ENCODE measurements at regions not wholly inside any gene's neighbourhood (a gene's known extent, or its start where the extent isn't known, plus 50 kb on each side); places are given as distances from the start of the nearest gene placed in this dataset.

GRCh38 chr17:27391427-27391826 is 64.8 kb upstream of the KSR1 start:
- H3K36me3 ChIP-seq (ENCODE audit: insufficient read depth, low read length) = no peaks in the 10 kb centered on the region
- H3K4me3 ChIP-seq (ENCODE audit: low read depth, low read length) = no peak overlapping the region
- H3K4me1 ChIP-seq (ENCODE audit: control insufficient read depth, insufficient read depth, low read length, unreplicated experiment) = no peaks in the 10 kb centered on the region
- no peaks in the 10 kb centered on the region for H3K79me2 ChIP-seq (ENCODE audit: control insufficient read depth, insufficient read depth, low read length, unreplicated experiment)
- H2AFZ ChIP-seq (ENCODE audit: low read length, unreplicated experiment) = no peak overlapping the region
- H3K27ac ChIP-seq (ENCODE audit: low read depth, low read length) = no peak overlapping the region
- peaks cover 20% of the 10 kb centered on the region; the same call in 1 of the 2 replicates for H3K27me3 ChIP-seq (ENCODE audit: insufficient read depth, low read length)

- H3K36me3 ChIP-seq (ENCODE audit: insufficient read depth, low read length) = no peaks in the 10 kb centered on the region
- no peaks in the 10 kb centered on the region for H3K4me1 ChIP-seq (ENCODE audit: control insufficient read depth, insufficient read depth, low read length, unreplicated experiment)
- H3K79me2 ChIP-seq (ENCODE audit: control insufficient read depth, insufficient read depth, low read length, unreplicated experiment) = no peaks in the 10 kb centered on the region
- H2AFZ ChIP-seq (ENCODE audit: low read length, unreplicated experiment) = no peak overlapping the region
- peaks cover 20% of the 10 kb centered on the region; the same call in 1 of the 2 replicates for H3K27me3 ChIP-seq (ENCODE audit: insufficient read depth, low read length)
- H3K27ac ChIP-seq (ENCODE audit: low read depth, low read length) = no peak overlapping the region
- no peak overlapping the region for H3K4me3 ChIP-seq (ENCODE audit: low read depth, low read length)
These were observed 60.2 kb upstream of the KSR1 start for GRCh38 chr17:27396045-27396444.

DNA sequence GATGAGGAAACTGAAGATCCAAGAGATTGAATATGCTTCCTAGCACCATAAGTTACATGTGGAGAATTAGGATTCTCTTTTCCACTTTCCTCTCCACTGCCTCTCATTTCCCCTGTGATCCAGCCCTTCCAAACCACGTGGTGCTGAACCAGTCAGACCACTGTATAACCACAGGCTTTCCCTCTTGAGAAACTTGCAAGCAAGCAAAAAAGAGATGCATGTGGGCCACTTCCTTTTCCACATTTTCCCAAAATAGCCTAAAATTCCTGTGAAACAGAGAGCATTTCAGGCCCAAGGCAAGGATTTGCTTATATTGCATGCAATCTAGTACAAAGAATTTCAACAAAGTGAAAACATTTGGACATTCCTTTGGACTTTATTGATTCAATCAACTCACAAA is 59.3 kb upstream of the KSR1 start:
- Histone ChIP-seq H3K27ac (ENCODE audit: low read depth, low read length) (no peak overlapping the region), H3K27me3 (ENCODE audit: insufficient read depth, low read length) (peaks cover 20% of the 10 kb centered on the region; the same call in 1 of the 2 replicates), H3K4me3 (ENCODE audit: low read depth, low read length) (no peak overlapping the region), H3K36me3 (ENCODE audit: insufficient read depth, low read length) (no peaks in the 10 kb centered on the region), H3K79me2 (ENCODE audit: control insufficient read depth, insufficient read depth, low read length, unreplicated experiment) (no peaks in the 10 kb centered on the region), H3K4me1 (ENCODE audit: control insufficient read depth, insufficient read depth, low read length, unreplicated experiment) (no peaks in the 10 kb centered on the region), H2AFZ (ENCODE audit: low read length, unreplicated experiment) (no peak overlapping the region)

DNA sequence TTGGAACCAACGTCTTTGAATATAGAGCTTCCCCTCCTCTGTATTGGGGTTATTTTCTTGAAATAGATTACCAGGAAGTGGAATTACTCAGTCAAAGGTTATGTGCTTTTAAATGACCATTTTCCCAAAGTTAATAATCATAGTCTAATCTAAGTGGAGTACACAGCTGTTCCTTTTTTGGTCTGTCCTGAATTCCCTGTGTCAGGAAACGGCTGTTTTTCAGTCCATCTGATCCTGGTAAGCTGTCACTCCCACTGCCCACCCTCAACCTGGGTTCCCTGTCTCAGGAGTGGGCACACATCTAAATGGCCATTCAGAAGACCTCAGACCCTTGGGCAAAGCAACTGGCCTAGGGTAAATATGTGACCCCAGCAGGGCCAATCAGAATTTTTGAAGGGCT is 57.6 kb upstream of the KSR1 start:
- Histone ChIP-seq H2AFZ (ENCODE audit: low read length, unreplicated experiment) (no peak overlapping the region), H3K36me3 (ENCODE audit: insufficient read depth, low read length) (no peaks in the 10 kb centered on the region), H3K4me3 (ENCODE audit: low read depth, low read length) (no peak overlapping the region), H3K27ac (ENCODE audit: low read depth, low read length) (no peak overlapping the region), H3K4me1 (ENCODE audit: control insufficient read depth, insufficient read depth, low read length, unreplicated experiment) (no peaks in the 10 kb centered on the region), H3K27me3 (ENCODE audit: insufficient read depth, low read length) (peaks cover 15% of the 10 kb centered on the region; the same call in 1 of the 2 replicates), H3K79me2 (ENCODE audit: control insufficient read depth, insufficient read depth, low read length, unreplicated experiment) (no peaks in the 10 kb centered on the region)

- H3K27me3 ChIP-seq (ENCODE audit: insufficient read depth, low read length) = no peaks in the 10 kb centered on the region
- no peaks in the 10 kb centered on the region for H3K36me3 ChIP-seq (ENCODE audit: insufficient read depth, low read length)
- no peak overlapping the region for H3K4me3 ChIP-seq (ENCODE audit: low read depth, low read length)
- no peak overlapping the region for H3K27ac ChIP-seq (ENCODE audit: low read depth, low read length)
- H2AFZ ChIP-seq (ENCODE audit: low read length, unreplicated experiment) = no peak overlapping the region
- H3K4me1 ChIP-seq (ENCODE audit: control insufficient read depth, insufficient read depth, low read length, unreplicated experiment) = no peaks in the 10 kb centered on the region
- H3K79me2 ChIP-seq (ENCODE audit: control insufficient read depth, insufficient read depth, low read length, unreplicated experiment) = no peaks in the 10 kb centered on the region
These were observed 55.3 kb upstream of the KSR1 start for GRCh38 chr17:27400991-27401390.

GRCh38 chr17:27402943-27403342 is 53.3 kb upstream of the KSR1 start:
- H2AFZ ChIP-seq (ENCODE audit: low read length, unreplicated experiment) = no peak overlapping the region
- no peaks in the 10 kb centered on the region for H3K27me3 ChIP-seq (ENCODE audit: insufficient read depth, low read length)
- H3K4me1 ChIP-seq (ENCODE audit: control insufficient read depth, insufficient read depth, low read length, unreplicated experiment) = peaks cover 5% of the 10 kb centered on the region
- H3K27ac ChIP-seq (ENCODE audit: low read depth, low read length) = no peak overlapping the region
- H3K4me3 ChIP-seq (ENCODE audit: low read depth, low read length) = no peak overlapping the region
- no peaks in the 10 kb centered on the region for H3K79me2 ChIP-seq (ENCODE audit: control insufficient read depth, insufficient read depth, low read length, unreplicated experiment)
- H3K36me3 ChIP-seq (ENCODE audit: insufficient read depth, low read length) = no peaks in the 10 kb centered on the region

GRCh38 chr17:27403480-27404005 is 52.7 kb upstream of the KSR1 start:
- no peak overlapping the region for H3K27ac ChIP-seq (ENCODE audit: low read depth, low read length)
- H2AFZ ChIP-seq (ENCODE audit: low read length, unreplicated experiment) = no peak overlapping the region
- no peaks in the 10 kb centered on the region for H3K36me3 ChIP-seq (ENCODE audit: insufficient read depth, low read length)
- H3K27me3 ChIP-seq (ENCODE audit: insufficient read depth, low read length) = no peaks in the 10 kb centered on the region
- H3K4me3 ChIP-seq (ENCODE audit: low read depth, low read length) = no peak overlapping the region
- peaks cover 11% of the 10 kb centered on the region for H3K4me1 ChIP-seq (ENCODE audit: control insufficient read depth, insufficient read depth, low read length, unreplicated experiment)
- H3K79me2 ChIP-seq (ENCODE audit: control insufficient read depth, insufficient read depth, low read length, unreplicated experiment) = no peaks in the 10 kb centered on the region

GRCh38 chr17:27404676-27405075 is 51.6 kb upstream of the KSR1 start:
- no peaks in the 10 kb centered on the region for H3K79me2 ChIP-seq (ENCODE audit: control insufficient read depth, insufficient read depth, low read length, unreplicated experiment)
- H3K4me1 ChIP-seq (ENCODE audit: control insufficient read depth, insufficient read depth, low read length, unreplicated experiment) = peaks cover 21% of the 10 kb centered on the region
- H3K4me3 ChIP-seq (ENCODE audit: low read depth, low read length) = no peak overlapping the region
- H3K27me3 ChIP-seq (ENCODE audit: insufficient read depth, low read length) = no peaks in the 10 kb centered on the region
- no peak overlapping the region for H3K27ac ChIP-seq (ENCODE audit: low read depth, low read length)
- H2AFZ ChIP-seq (ENCODE audit: low read length, unreplicated experiment) = no peak overlapping the region
- H3K36me3 ChIP-seq (ENCODE audit: insufficient read depth, low read length) = no peaks in the 10 kb centered on the region

All from ACC112 (cell line).